Endothelial cell of umbilical vein (primary cell): ENCODE measurements at regions not wholly inside any gene's neighbourhood (a gene's known extent, or its start where the extent isn't known, plus 50 kb on each side); places are given as distances from the start of the nearest gene placed in this dataset.

ENCODE experiments used
- BruUV-seq: library from RNA; stranded (reverse); fragments of 400-500 nt; replicated peaks from 2 replicates; lab custom pipeline; 2021; lab: Mats Ljungman, UMichigan
- CTCF ChIA-PET: fragments of 300-600, 350-600 bp; sonication (Branson Sonifier 250); formaldehyde crosslinking; loops from one replicate; lab custom pipeline; 2021; ENCODE audit warnings: antibody characterized with exemption, inconsistent platforms; lab: Charles Lee
- POLR2A ChIA-PET: fragments of 300-600, 350-600 bp; sonication (Branson Sonifier 250); formaldehyde crosslinking; loops from one replicate; lab custom pipeline; 2021; ENCODE audit warnings: antibody characterized with exemption, inconsistent platforms; lab: Charles Lee
- DNase-seq: peaks from one replicate; pipeline ENCODE4 v3.0.0-alpha.2; 2011; ENCODE audit warnings: low read depth, low spot score
- FAIRE-seq: peaks from 2 replicates; lab custom pipeline; 2011; peaks lifted over from hg19 to GRCh38; lab: Jason Lieb, UNC
- H2AFZ ChIP-seq: 2 replicates; pipeline ENCODE4 v1.6.0; 2012; ENCODE audit warnings: low read depth, low read length, control low read depth, inconsistent platforms
- H3K27ac ChIP-seq: 2 replicates; pipeline ENCODE4 v1.5.1; 2011; ENCODE audit warnings: low read depth, mild to moderate bottlenecking, control low read depth, low read length, moderate library complexity; ENCODE audit not compliant: insufficient read depth
- H3K27me3 ChIP-seq, 2 experiments: 2 replicates each; pipeline versions ENCODE4 v1.6.0 to v1.6.1; 2011; ENCODE audit warnings: low read length in 2 of 2, mixed read lengths in 1 of 2; ENCODE audit not compliant: control insufficient read depth in 2 of 2, insufficient read depth in 2 of 2
- H3K36me3 ChIP-seq, 2 experiments: 2 replicates in 1 of 2; 3 replicates in 1 of 2; pipeline ENCODE4 v1.5.1; 2011; ENCODE audit warnings: low read length in 2 of 2, mild to moderate bottlenecking in 1 of 2, moderate library complexity in 1 of 2; ENCODE audit not compliant: control insufficient read depth in 2 of 2, insufficient read depth in 2 of 2; ENCODE audit errors: extremely low read depth in 1 of 2
- H3K4me1 ChIP-seq: 3 replicates; pipeline ENCODE4 v1.5.1; 2011; ENCODE audit warnings: mild to moderate bottlenecking, low read length; ENCODE audit not compliant: control insufficient read depth, insufficient read depth; ENCODE audit errors: extremely low read depth
- H3K4me2 ChIP-seq: 2 replicates; pipeline ENCODE4 v1.6.1; 2011; ENCODE audit warnings: low read length, control low read depth, mixed read lengths; ENCODE audit not compliant: insufficient read depth
- H3K4me3 ChIP-seq, 3 experiments: fragments of 200-600 bp in 1 of 3; sonication (generic), shearing (Covaris generic) in 1 of 3; replicated peaks in 1 of 3; 2 replicates each; pipeline ENCODE4 v1.5.1; 2011 to 2016; ENCODE audit warnings: control low read depth in 3 of 3, low read length in 3 of 3, mild to moderate bottlenecking in 2 of 3, inconsistent platforms in 1 of 3, low read depth in 1 of 3, moderate library complexity in 1 of 3; ENCODE audit not compliant: insufficient read depth in 1 of 3
- H3K79me2 ChIP-seq: 2 replicates; pipeline ENCODE4 v1.6.0; 2012; ENCODE audit warnings: low read length, inconsistent platforms; ENCODE audit not compliant: control insufficient read depth, insufficient read depth
- H3K9ac ChIP-seq: replicated peaks from 2 replicates; pipeline ENCODE3; 2011; ENCODE audit warnings: low read length, control low read depth; ENCODE audit not compliant: insufficient read depth; ENCODE audit errors: extremely low read depth
- H3K9me1 ChIP-seq: replicated peaks from 3 replicates; pipeline ENCODE4 v1.6.0; 2011; ENCODE audit warnings: mild to moderate bottlenecking, low read length; ENCODE audit not compliant: control insufficient read depth, insufficient read depth; ENCODE audit errors: extremely low read depth
- H3K9me3 ChIP-seq: replicated peaks from 2 replicates; pipeline ENCODE4 v1.5.1; 2012; ENCODE audit warnings: low read length, inconsistent platforms; ENCODE audit not compliant: control insufficient read depth, insufficient read depth
- H4K20me1 ChIP-seq: replicated peaks from 2 replicates; pipeline ENCODE3; 2011; ENCODE audit warnings: mild to moderate bottlenecking, low read length; ENCODE audit not compliant: control insufficient read depth, insufficient read depth; ENCODE audit errors: extremely low read depth
- EZH2 ChIP-seq: IDR thresholded peaks from 2 replicates; pipeline ENCODE4 v1.6.1; 2012; ENCODE audit warnings: borderline replicate concordance, low read depth, mild to moderate bottlenecking, moderate library complexity, low read length, inconsistent platforms; ENCODE audit not compliant: severe bottlenecking
- FOS ChIP-seq: IDR thresholded peaks from 2 replicates; pipeline ENCODE4 v1.6.1; 2011; ENCODE audit warnings: mild to moderate bottlenecking, low read length, moderate library complexity, borderline replicate concordance; ENCODE audit not compliant: insufficient read depth
- GATA2 ChIP-seq: IDR thresholded peaks from 2 replicates; pipeline ENCODE4 v1.7.0; 2011; ENCODE audit warnings: low read depth, mild to moderate bottlenecking, moderate library complexity, mixed read lengths, low read length; ENCODE audit not compliant: insufficient read length, insufficient read depth
- JUN ChIP-seq: IDR thresholded peaks from 2 replicates; pipeline ENCODE4 v1.6.1; 2011; ENCODE audit warnings: borderline replicate concordance, low read depth; ENCODE audit not compliant: insufficient read length, insufficient read depth
- MYC ChIP-seq: IDR thresholded peaks from one replicate; pipeline ENCODE4 v1.6.1; 2011; ENCODE audit warnings: mild to moderate bottlenecking, low read depth, low read length
- POLR2A ChIP-seq: IDR thresholded peaks from 2 replicates; pipeline ENCODE4 v1.6.1; 2012; ENCODE audit warnings: low read depth, mild to moderate bottlenecking, control low read depth, low read length
- POLR2AphosphoS5 ChIP-seq: IDR thresholded peaks from 2 replicates; pipeline ENCODE4 v1.6.1; 2012; ENCODE audit warnings: low read depth, mild to moderate bottlenecking, control low read depth, low read length, moderate library complexity; ENCODE audit not compliant: insufficient read depth
- dilution Hi-C: fragments of 300-500 bp; cut with MboI; formaldehyde crosslinking; loops from one replicate; pipeline ENCODE4 v1.15.0; 2019; ENCODE audit warnings: low sequenced_read_pairs; ENCODE audit not compliant: extremely low pct_ligation_motif_present
- intact Hi-C: fragments of 100-400 bp; cut with micrococcal nuclease; formaldehyde crosslinking; loops from one replicate; pipeline ENCODE4 v1.10.0; 2022
- TF ChIP-seq, protein P1 (sequence below): IDR thresholded peaks from 2 replicates; pipeline ENCODE4 v1.6.1; 2011; ENCODE audit not compliant: insufficient read depth, insufficient read length
- TF ChIP-seq, protein P2 (sequence below), 2 donors: IDR thresholded peaks; 1 replicate in 1 of 2; 2 replicates in 1 of 2; pipeline ENCODE4 v1.5.1; 2011; ENCODE audit warnings: low read length in 2 of 2, mild to moderate bottlenecking in 2 of 2, moderate library complexity in 2 of 2, control low read depth in 1 of 2, inconsistent platforms in 1 of 2, low read depth in 1 of 2; ENCODE audit not compliant: insufficient read depth in 1 of 2; ENCODE audit errors: extremely low read depth in 1 of 2

- DNase-seq (no peak), FAIRE-seq (no peak)
- Histone ChIP-seq H3K4me1 (peaks cover 3% of the 10 kb centered on the region), H3K79me2 (no peaks in the 10 kb centered on the region), H3K9ac (no peak overlapping the region), H3K36me3 (no peaks in the 10 kb centered on the region), H3K9me3 (no peaks in the 10 kb centered on the region), H3K27ac (no peak overlapping the region), H3K4me2 (no peak overlapping the region), H4K20me1 (no peaks in the 10 kb centered on the region), H3K9me1 (no peaks in the 10 kb centered on the region), H3K27me3 (no peaks in the 10 kb centered on the region), H2AFZ (no peak overlapping the region), H3K4me3 (no peak overlapping the region)
- TF ChIP-seq GATA2, result no peak
- TF ChIP-seq, protein P1, sequence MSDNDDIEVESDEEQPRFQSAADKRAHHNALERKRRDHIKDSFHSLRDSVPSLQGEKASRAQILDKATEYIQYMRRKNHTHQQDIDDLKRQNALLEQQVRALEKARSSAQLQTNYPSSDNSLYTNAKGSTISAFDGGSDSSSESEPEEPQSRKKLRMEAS, result no peak
- TF ChIP-seq POLR2A, result no peak
- no peak for TF ChIP-seq EZH2
- no peak for TF ChIP-seq JUN
- TF ChIP-seq, protein P2, sequence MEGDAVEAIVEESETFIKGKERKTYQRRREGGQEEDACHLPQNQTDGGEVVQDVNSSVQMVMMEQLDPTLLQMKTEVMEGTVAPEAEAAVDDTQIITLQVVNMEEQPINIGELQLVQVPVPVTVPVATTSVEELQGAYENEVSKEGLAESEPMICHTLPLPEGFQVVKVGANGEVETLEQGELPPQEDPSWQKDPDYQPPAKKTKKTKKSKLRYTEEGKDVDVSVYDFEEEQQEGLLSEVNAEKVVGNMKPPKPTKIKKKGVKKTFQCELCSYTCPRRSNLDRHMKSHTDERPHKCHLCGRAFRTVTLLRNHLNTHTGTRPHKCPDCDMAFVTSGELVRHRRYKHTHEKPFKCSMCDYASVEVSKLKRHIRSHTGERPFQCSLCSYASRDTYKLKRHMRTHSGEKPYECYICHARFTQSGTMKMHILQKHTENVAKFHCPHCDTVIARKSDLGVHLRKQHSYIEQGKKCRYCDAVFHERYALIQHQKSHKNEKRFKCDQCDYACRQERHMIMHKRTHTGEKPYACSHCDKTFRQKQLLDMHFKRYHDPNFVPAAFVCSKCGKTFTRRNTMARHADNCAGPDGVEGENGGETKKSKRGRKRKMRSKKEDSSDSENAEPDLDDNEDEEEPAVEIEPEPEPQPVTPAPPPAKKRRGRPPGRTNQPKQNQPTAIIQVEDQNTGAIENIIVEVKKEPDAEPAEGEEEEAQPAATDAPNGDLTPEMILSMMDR (IDR thresholded peaks at IDR 0.05; ENCODE audit: extremely low read depth in 1 of 2, insufficient read depth in 1 of 2, low read depth in 1 of 2, low read length in 2 of 2), result no peak
- TF ChIP-seq MYC, result no peak
- TF ChIP-seq FOS, result no peak
- TF ChIP-seq POLR2AphosphoS5, result no peak
- CTCF ChIA-PET, result no interaction called here
- POLR2A ChIA-PET, result no interaction called here
- dilution Hi-C loops, result no loop called here
- no TSS peak for BruUV-seq
- intact Hi-C loops, result no loop called here
Measured at GRCh38 chr9:88267283-88267682, 121.0 kb upstream of the SPIN1 start.
